Stimulated activated CD8-positive, alpha-beta memory T cell treated with anti-CD3 and anti-CD28 coated beads, Interleukin-7, amount 100 ng/mL, for 1 hour (primary cell): ENCODE measurements at regions not wholly inside any gene's neighbourhood (a gene's known extent, or its start where the extent isn't known, plus 50 kb on each side); places are given as distances from the start of the nearest gene placed in this dataset.

Experiments
- DNase-seq, 2 donors: peaks; one replicate each; pipeline ENCODE4 v3.0.0-alpha.2; 2020; ENCODE audit warnings: low read depth in 2 of 2

DNA sequence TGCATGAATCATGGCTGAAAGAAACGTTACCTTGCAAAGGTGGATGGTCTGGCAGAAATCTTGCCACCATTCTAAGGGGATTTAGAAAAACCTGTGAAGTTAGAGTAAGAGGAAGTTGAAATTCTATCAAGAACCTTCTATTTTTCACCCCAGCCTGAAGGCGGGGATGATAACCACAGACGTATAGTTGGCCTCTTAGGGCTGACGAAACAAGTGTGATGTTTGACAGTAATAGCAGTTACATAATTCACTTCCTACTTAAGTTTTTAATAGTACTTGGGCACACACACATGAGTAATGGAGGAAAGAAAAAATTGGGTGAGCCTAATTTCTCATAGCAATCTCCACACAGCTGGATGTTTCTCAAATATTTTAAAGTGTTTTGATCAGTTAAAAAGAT lies 336.6 kb upstream of the SALL3 start:
- DNase-seq = no peak

DNA sequence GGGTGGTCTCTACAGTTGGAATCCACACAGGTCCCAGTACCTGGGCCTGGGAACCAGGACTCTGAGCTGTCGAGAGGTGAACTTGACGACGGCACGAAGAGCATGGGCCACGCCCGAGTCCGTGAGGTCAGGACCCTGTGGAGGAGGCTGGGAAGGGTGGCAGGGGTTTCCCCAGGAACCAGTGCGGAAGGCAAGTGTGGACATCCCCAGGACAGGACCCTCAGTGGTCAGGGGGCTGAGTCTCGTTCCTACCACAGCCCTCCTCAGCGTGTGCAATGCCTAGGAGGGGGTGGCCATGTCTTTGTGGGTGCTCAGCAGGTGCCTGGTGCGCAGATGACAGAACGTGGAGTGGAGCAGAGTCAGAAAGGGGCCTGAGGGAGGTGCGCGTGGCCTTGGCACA lies 335.6 kb upstream of the SALL3 start:
- DNase-seq = no peak

DNA sequence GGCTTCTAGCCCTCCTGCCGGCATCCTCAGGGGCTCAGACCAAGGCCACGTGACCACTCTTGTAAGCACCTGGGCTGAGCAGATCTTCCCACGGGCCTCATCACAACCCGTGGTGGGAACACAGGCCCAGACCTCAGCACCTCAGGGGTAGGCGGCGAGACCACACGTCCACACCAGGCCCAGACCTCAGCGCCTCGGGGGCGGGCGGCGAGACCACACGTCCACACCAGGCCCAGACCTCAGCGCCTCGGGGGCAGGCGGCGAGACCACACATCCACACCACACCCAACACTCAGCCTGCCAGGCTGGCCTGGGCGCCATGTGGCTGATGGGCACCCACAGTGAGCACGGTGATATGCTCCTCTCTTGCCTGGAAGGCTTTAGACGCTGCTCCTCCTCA lies 334.4 kb upstream of the SALL3 start:
- no peak for DNase-seq

DNA sequence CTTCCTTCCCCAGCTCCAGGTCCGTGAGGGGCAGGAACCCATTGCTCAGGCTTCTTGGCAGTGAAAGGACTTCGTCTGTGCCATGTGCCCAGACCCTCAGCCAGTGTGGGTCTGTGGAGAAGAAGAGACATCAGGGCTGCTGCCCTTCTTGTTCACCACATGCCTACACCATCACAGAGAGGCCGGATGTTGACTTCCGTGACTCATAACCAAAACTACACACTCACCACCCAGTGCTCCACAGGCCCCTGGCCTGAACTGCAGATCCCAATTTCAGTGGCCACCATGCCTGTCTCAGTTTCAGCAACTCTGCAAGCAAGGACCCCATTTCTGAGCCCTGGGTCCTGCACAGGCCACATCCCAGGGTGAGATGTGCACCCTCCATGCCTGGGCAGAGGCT lies 332.6 kb upstream of the SALL3 start:
- DNase-seq = no peak

DNA sequence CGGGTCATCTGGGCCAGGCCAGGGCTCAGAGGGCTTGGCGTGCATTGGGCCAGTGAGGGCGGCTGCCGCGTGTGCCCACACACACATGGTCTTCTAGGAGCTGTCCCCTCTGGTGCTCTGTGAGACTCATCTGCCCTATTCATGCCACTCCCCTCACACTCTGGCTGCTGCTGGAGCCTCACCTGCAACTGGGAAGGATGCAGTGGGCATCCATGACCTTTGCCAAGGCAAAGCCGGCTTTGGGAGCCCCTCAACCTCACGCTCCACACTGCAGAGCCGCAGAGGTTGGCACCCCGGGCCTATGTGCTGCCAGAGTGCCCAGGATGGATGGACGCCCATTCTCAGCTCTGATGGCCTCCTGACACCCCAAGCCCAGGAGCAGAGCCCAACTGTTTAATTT lies 330.2 kb upstream of the SALL3 start:
- DNase-seq = no peak

DNA sequence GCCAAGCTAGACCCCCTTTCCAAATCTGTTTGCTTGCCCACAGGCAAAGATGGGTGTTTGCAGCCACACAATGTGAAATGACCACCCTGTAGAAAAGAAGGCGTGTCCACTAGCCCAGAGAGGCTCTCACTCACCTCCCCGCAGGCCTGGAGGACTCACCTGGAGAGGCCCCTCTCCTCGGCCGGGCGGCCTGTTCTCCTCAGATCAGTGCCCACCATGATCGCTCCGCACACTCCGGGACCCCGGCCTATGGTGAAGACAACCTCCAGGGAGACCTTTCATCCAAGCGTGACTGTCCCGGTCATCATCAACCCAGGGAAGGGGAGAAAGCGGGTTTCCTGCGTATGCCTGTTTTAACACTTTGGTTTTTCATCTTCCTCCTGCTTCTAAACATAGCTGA lies 328.7 kb upstream of the SALL3 start:
- no peak for DNase-seq

DNA sequence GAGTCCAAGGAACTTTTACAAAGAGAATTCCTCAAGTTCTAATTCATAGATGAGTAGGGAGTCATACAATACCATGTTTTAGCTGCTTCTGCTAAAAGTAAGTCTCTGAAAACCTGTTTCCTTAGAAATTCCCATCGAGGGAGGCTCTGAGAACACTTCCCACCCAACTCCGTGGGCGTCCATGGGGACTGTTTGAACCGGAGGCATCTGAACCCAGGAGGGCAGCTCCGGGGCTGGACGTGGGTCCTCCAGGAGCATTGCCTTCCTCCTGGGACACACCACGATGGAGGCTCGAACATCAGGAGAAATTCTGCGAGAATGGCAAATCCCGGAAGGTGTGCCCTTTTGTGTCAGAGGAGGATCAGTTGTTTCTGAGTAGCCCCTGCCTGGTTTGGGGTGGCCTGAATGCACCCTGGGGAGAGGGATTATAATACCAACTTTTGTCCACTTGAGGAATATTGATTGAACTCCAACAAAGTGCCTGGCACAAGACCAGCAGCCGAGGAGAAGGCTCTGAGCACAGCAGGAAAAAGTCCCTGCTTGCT lies 327.5 kb upstream of the SALL3 start:
- no peak for DNase-seq

DNA sequence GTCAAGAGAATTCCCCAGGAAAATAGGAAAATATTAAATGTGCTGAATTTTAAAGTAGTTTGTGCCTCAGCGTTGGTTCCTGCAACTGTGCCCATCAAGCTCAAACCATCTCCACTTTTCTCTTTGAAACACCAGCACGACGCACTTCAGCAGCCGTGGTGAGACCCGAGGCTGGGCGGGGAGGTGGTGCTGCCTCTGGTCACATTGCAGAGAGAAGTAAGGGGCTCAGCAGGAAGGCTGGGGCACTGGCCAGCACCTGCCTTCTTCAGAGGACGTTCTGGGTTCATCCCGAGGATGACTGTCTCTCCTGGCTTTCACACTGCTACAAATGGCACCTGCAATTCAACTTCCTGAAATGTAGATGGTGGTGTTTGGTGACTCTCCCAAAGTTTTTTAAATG lies 323.7 kb upstream of the SALL3 start:
- DNase-seq = no peak

DNA sequence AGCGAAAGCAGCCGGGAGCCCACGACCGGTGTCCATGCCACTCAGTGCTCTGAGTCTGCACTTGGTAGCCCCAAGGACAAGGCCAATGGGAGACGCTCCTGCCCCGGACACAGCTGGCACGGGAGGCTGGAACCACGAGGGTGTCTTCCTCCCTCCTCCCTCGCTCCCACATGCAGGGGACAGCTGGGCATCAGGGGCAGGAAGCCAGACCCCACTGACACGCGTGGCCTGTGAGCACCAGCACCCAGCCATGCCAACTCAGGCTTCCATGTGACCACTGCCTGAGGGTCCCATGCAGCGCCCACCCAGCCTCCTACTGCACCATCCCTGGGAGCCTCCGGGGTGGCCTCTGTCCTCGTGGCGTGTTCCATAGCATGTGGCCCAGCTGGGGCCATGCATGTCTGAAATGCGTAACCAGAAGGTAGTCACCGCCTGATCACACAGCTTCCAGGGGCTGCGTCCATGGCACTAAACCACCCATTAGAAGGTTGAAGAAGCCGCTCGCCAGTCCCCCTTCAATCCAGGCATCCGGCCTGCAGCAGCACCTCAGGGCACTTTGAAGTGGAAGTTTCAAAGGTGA lies 323.2 kb upstream of the SALL3 start:
- DNase-seq = no peak

DNA sequence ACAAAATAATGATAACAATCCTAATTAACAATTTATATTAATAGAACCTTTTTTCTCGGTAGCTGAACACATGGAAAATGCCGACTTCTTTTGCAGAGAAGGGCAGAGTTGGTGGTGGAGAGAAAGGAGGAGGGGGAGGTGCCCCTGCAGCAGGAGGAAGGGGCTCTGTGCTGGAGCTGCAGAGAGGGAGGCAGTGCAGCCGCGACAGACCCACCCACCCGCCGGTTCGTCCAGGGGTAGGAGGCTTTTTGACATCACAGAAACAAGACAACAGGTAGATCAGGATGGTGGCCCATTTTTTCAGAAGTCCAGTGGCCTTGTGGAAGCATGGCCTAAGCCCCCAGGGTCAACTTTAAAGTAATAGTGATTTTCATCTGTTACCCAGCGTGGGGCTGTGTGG lies 321.1 kb upstream of the SALL3 start:
- no peak for DNase-seq

DNA sequence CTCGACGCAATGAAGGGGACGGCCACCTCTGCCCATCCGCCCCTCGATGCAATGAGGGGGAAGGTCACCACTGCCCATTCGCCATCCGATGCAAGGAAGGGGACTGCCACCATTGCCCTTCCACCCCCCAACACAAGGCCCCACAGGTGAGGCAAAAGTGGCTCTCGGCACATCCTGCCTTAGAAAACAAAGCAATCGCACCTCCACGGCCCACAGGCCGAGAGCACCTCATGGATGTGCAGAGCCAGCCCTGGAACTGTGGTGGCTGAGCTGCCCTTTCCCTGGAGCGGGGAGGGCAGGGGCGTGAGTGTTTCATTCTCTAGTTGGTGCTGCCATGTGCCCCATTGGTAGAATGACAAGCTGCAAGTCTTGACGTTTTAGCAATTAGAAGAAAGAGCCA lies 320.6 kb upstream of the SALL3 start:
- no peak for DNase-seq

DNA sequence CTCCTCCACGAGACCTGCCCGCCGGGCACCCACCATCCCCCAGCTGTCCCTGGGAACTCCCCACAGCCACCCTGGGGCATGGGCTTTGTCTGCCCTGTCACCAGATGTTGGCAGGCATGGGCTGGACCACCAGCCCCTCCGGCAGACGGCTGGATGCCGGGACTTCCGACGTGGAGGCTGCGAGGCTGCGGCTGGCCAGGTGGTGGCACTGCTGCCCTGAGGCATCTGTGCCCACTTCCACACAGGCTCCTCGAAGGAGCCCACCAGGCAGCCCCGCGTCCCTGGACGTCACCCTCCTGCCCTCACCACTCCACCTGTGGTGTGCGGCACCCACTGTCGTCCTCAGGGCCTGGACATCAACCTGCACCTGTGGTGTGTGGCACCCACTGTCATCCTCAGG lies 319.9 kb upstream of the SALL3 start:
- no peak for DNase-seq

DNA sequence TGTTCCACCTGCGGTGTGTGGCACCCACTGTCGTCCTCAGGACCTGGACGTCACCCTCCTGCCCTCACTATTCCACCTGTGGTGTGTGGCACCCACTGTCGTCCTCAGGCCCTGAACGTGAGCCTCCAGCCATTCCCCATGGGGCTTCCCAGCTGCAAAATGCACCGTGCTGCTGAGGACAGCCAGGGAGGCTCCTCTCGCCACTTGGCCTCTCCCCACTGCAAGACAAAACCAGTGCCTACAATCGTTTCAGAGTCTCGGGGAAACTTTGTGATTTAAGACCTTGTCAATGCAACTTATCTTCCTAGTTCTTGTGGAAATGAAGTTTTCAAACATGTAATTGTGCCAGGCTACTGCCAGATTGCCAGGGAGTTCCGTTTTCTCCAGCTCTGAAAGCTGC lies 319.3 kb upstream of the SALL3 start:
- DNase-seq = no peak

DNA sequence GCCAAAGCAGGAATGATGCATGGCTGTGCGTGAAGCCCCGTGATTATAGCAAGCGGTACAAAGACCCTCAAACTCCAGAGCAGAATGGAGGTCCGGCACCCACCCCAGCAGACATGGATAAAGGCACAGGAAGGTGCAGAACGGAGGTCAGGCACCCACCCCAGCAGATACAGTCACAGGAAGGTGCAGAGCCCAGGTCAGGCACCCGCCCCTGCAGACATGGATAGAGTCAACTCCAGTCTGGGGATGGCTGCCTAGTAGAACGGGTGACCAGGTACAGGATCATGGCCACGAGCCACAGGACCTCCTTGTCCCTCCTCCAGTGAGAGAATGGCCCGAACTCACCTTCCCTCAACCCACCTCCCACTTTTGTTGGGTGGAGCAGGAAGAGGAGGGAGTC lies 318.3 kb upstream of the SALL3 start:
- DNase-seq = no peak

DNA sequence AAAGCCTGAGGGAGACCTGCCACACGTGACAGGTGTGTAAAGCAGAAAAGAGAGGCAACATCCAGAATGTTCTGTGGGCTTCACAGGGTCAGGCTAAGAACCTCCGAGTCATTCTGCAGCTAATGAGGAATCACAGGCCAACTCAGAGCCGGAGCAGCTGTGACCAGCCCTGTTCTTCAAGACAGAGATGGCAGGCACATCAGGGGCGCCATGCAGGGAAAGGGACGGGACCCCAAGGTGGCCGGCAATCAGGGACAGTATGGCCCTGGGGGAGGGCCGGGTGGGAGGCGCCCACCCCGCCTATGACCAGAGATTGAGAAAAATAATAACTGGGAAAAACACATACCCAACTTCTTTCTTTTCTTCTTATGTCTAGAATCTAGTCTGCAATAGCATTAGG lies 316.7 kb upstream of the SALL3 start:
- DNase-seq = no peak

DNA sequence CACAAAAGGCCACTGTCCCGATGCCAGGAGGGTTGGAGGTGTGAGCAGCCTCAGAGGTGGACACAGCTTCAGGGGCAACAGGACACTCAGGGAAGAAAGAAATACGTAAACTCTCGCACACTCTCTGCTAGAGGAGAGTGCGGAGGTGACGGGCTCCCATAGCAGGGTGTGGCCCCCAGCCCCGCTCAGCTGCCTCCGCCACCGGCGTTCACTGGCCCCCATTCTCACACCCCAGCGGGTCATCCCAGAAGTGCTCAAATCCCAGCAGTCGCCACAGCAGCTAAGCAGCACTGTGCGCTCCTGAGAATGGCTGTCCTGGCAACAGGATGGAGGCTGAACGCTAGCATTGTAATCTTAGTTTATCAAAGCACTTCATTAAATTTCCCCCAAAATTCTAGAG lies 315.6 kb upstream of the SALL3 start:
- DNase-seq = no peak

DNA sequence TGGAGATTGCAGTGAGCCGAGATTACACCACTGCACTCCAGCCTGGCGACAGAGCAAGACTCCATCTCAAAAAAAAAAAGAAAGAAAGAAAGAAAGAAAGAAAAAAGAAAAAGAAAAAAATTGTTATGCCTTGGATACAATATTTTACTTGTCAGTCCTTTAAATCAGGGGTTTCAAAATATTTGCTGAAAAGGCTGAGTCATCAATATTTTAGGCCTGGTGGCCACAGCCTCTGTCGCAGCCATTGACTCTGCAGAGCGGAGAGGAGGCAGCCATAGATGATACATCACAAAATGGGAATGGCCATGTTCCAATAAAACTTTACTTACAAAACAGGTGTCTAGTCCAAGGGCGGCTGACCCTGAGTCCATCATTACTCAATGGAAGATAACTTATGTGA lies 314.8 kb upstream of the SALL3 start:
- no peak for DNase-seq

DNA sequence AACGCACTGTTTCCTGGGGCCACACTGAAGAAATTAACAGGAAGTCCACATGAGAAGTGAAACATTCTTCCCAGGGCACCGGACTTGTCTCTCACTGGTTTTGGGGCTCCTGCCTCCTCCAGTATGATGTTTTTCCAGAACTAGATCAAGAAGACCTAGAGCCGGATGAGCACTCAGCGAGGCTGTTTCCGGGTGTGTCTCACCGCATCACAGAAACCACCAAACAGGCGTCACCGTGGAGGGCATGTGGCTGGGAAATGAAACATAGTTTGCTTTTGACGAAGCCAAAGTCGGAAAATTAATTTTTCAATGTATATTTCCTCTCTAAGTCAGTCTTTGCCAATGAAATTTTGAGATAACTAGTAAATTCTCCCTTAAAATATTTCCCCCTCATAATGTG lies 314.0 kb upstream of the SALL3 start:
- DNase-seq = no peak

DNA sequence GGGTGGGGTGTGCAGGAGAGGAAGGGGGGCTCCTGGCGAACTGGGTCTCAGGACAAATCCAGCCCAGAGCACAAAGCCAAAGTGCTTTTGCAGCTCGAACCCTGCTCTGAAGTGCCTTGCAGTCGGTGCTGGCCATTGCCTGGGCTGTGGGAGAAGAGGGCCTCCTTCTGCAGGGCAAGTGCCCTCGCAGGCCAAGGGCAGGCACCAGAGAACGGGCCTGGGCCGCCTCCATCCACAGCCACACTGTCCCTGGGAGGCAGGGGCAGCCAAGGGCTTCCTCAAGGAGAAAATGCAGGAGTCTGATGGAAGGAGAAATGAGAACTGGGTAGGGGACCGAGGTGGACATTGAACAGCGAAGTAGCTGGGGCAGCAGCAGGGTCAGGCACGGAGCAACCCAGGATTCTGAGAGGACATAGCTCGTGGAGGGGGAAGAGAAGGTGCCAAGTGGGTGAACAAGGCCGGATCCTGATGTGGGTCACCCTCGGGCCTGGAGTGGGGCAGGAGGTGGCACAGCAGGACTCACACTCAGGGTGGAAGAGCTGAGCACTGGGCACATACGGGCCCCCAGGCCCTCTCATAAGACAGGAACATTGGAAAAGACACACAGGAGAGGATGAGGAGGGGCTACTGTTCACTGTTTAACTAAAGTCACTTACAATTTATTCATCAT lies 312.8 kb upstream of the SALL3 start:
- DNase-seq = no peak

DNA sequence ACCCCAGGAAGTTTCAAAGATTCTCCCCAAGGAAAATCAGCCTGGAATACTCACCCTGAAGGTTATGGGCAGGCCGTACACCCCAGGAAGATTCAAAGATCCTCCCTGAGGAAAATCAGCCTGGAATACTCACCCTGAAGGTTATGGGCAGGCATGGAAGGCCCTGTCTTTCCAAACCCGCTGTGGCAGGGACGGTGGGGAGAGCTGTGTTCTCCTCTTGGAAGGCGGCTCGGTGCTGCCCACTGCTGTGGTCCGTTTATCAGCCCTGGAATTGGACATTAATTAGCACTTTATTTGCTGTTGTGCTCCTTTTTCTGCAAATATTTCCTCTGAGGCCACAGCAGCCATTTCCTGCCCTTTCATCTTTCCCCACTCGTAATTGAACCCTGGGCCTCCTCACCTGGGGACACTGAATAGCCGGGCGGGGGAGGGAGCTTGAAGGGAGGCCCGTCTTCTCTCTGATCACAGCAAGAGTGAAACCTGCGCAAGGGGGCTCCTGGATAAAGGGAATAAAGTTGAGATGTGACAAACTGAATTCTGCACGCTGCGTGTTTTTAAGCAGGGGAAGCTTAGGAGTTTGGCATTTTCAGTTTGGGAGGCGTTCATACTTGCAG lies 308.7 kb upstream of the SALL3 start:
- DNase-seq = no peak

DNA sequence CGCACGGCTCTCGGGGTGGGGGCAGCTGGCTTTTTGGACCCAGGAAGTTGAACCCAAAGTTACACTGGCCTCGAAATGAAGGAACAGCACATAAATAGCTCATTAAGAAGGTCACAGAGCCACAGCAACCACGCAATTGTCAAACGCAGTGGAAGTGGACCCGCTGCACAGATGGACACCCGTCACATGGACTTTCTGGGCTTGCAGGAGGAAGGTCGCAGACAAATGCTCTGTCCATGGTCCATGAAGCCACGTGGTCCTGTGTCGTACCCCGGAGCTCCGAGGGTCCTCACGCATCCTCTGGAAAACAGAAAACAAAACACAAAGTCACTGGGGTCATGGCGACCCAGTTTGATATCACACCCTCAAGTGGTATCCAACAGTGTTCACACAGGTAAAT lies 308.1 kb upstream of the SALL3 start:
- no peak for DNase-seq

DNA sequence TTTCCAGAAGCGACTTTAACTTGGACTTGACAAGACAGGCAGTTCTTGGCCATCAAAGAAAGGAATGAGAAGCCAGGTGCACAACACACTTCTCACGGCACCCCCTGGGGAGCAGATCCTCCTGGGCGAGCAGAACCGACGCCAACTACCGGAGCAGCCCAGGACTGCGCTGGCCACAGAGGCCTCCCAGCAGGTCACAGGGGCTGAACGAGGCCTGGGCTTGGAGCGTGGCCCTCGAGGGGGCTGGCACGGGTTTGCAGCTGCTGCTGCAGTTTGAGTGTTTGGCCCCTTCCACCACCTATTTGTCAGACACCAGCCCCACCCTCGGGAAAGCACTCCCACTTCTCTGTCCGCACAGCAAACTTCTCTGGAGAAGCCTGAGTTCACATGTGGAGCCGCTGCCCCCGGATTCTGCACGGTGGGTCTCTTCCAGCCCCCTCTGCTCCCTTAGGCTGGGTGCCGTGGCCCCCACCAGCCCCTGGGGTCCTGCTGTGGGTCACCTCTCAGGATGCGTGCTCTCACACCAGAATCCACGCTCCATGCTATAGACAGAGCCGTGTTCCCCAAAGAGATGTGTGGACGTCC lies 306.7 kb upstream of the SALL3 start:
- no peak for DNase-seq
